Endothelial cell of umbilical vein (primary cell): ENCODE measurements at regions not wholly inside any gene's neighbourhood (a gene's known extent, or its start where the extent isn't known, plus 50 kb on each side); places are given as distances from the start of the nearest gene placed in this dataset.

Experiments
- BruUV-seq: library from RNA; stranded (reverse); fragments of 400-500 nt; replicated peaks from 2 replicates; lab custom pipeline; 2021; lab: Mats Ljungman, UMichigan
- CTCF ChIA-PET: fragments of 300-600, 350-600 bp; sonication (Branson Sonifier 250); formaldehyde crosslinking; loops from one replicate; lab custom pipeline; 2021; ENCODE audit warnings: antibody characterized with exemption, inconsistent platforms; lab: Charles Lee
- POLR2A ChIA-PET: fragments of 300-600, 350-600 bp; sonication (Branson Sonifier 250); formaldehyde crosslinking; loops from one replicate; lab custom pipeline; 2021; ENCODE audit warnings: antibody characterized with exemption, inconsistent platforms; lab: Charles Lee
- DNase-seq: peaks from one replicate; pipeline ENCODE4 v3.0.0-alpha.2; 2011; ENCODE audit warnings: low read depth, low spot score
- FAIRE-seq: peaks from 2 replicates; lab custom pipeline; 2011; peaks lifted over from hg19 to GRCh38; lab: Jason Lieb, UNC
- H2AFZ ChIP-seq: 2 replicates; pipeline ENCODE4 v1.6.0; 2012; ENCODE audit warnings: low read depth, low read length, control low read depth, inconsistent platforms
- H3K27ac ChIP-seq: 2 replicates; pipeline ENCODE4 v1.5.1; 2011; ENCODE audit warnings: low read depth, mild to moderate bottlenecking, control low read depth, low read length, moderate library complexity; ENCODE audit not compliant: insufficient read depth
- H3K27me3 ChIP-seq, 2 experiments: 2 replicates each; pipeline versions ENCODE4 v1.6.0 to v1.6.1; 2011; ENCODE audit warnings: low read length in 2 of 2, mixed read lengths in 1 of 2; ENCODE audit not compliant: control insufficient read depth in 2 of 2, insufficient read depth in 2 of 2
- H3K36me3 ChIP-seq, 2 experiments: 2 replicates in 1 of 2; 3 replicates in 1 of 2; pipeline ENCODE4 v1.5.1; 2011; ENCODE audit warnings: low read length in 2 of 2, mild to moderate bottlenecking in 1 of 2, moderate library complexity in 1 of 2; ENCODE audit not compliant: control insufficient read depth in 2 of 2, insufficient read depth in 2 of 2; ENCODE audit errors: extremely low read depth in 1 of 2
- H3K4me1 ChIP-seq: 3 replicates; pipeline ENCODE4 v1.5.1; 2011; ENCODE audit warnings: mild to moderate bottlenecking, low read length; ENCODE audit not compliant: control insufficient read depth, insufficient read depth; ENCODE audit errors: extremely low read depth
- H3K4me2 ChIP-seq: 2 replicates; pipeline ENCODE4 v1.6.1; 2011; ENCODE audit warnings: low read length, control low read depth, mixed read lengths; ENCODE audit not compliant: insufficient read depth
- H3K4me3 ChIP-seq, 3 experiments: fragments of 200-600 bp in 1 of 3; sonication (generic), shearing (Covaris generic) in 1 of 3; replicated peaks in 1 of 3; 2 replicates each; pipeline ENCODE4 v1.5.1; 2011 to 2016; ENCODE audit warnings: control low read depth in 3 of 3, low read length in 3 of 3, mild to moderate bottlenecking in 2 of 3, inconsistent platforms in 1 of 3, low read depth in 1 of 3, moderate library complexity in 1 of 3; ENCODE audit not compliant: insufficient read depth in 1 of 3
- H3K79me2 ChIP-seq: 2 replicates; pipeline ENCODE4 v1.6.0; 2012; ENCODE audit warnings: low read length, inconsistent platforms; ENCODE audit not compliant: control insufficient read depth, insufficient read depth
- H3K9ac ChIP-seq: replicated peaks from 2 replicates; pipeline ENCODE3; 2011; ENCODE audit warnings: low read length, control low read depth; ENCODE audit not compliant: insufficient read depth; ENCODE audit errors: extremely low read depth
- H3K9me1 ChIP-seq: replicated peaks from 3 replicates; pipeline ENCODE4 v1.6.0; 2011; ENCODE audit warnings: mild to moderate bottlenecking, low read length; ENCODE audit not compliant: control insufficient read depth, insufficient read depth; ENCODE audit errors: extremely low read depth
- H3K9me3 ChIP-seq: replicated peaks from 2 replicates; pipeline ENCODE4 v1.5.1; 2012; ENCODE audit warnings: low read length, inconsistent platforms; ENCODE audit not compliant: control insufficient read depth, insufficient read depth
- H4K20me1 ChIP-seq: replicated peaks from 2 replicates; pipeline ENCODE3; 2011; ENCODE audit warnings: mild to moderate bottlenecking, low read length; ENCODE audit not compliant: control insufficient read depth, insufficient read depth; ENCODE audit errors: extremely low read depth
- CTCF ChIP-seq, 2 donors: IDR thresholded peaks; 1 replicate in 1 of 2; 2 replicates in 1 of 2; pipeline ENCODE4 v1.5.1; 2011; ENCODE audit warnings: low read length in 2 of 2, mild to moderate bottlenecking in 2 of 2, moderate library complexity in 2 of 2, control low read depth in 1 of 2, inconsistent platforms in 1 of 2, low read depth in 1 of 2; ENCODE audit not compliant: insufficient read depth in 1 of 2; ENCODE audit errors: extremely low read depth in 1 of 2
- EZH2 ChIP-seq: IDR thresholded peaks from 2 replicates; pipeline ENCODE4 v1.6.1; 2012; ENCODE audit warnings: borderline replicate concordance, low read depth, mild to moderate bottlenecking, moderate library complexity, low read length, inconsistent platforms; ENCODE audit not compliant: severe bottlenecking
- FOS ChIP-seq: IDR thresholded peaks from 2 replicates; pipeline ENCODE4 v1.6.1; 2011; ENCODE audit warnings: mild to moderate bottlenecking, low read length, moderate library complexity, borderline replicate concordance; ENCODE audit not compliant: insufficient read depth
- GATA2 ChIP-seq: IDR thresholded peaks from 2 replicates; pipeline ENCODE4 v1.7.0; 2011; ENCODE audit warnings: low read depth, mild to moderate bottlenecking, moderate library complexity, mixed read lengths, low read length; ENCODE audit not compliant: insufficient read length, insufficient read depth
- JUN ChIP-seq: IDR thresholded peaks from 2 replicates; pipeline ENCODE4 v1.6.1; 2011; ENCODE audit warnings: borderline replicate concordance, low read depth; ENCODE audit not compliant: insufficient read length, insufficient read depth
- MYC ChIP-seq: IDR thresholded peaks from one replicate; pipeline ENCODE4 v1.6.1; 2011; ENCODE audit warnings: mild to moderate bottlenecking, low read depth, low read length
- POLR2A ChIP-seq: IDR thresholded peaks from 2 replicates; pipeline ENCODE4 v1.6.1; 2012; ENCODE audit warnings: low read depth, mild to moderate bottlenecking, control low read depth, low read length
- dilution Hi-C: fragments of 300-500 bp; cut with MboI; formaldehyde crosslinking; loops from one replicate; pipeline ENCODE4 v1.15.0; 2019; ENCODE audit warnings: low sequenced_read_pairs; ENCODE audit not compliant: extremely low pct_ligation_motif_present
- intact Hi-C: fragments of 100-400 bp; cut with micrococcal nuclease; formaldehyde crosslinking; loops from one replicate; pipeline ENCODE4 v1.10.0; 2022
- TF ChIP-seq, protein P1 (sequence below): IDR thresholded peaks from 2 replicates; pipeline ENCODE4 v1.6.1; 2011; ENCODE audit not compliant: insufficient read depth, insufficient read length

GRCh38 chr2:220745682-220746081, 826.4 kb downstream of the EPHA4 start:
- H3K79me2 ChIP-seq: no peaks in the 10 kb centered on the region
- no peaks in the 10 kb centered on the region for H3K9me1 ChIP-seq
- DNase-seq (no peak), FAIRE-seq (no peak)
- H3K4me2 ChIP-seq: no peak overlapping the region
- dilution Hi-C loops (no loop called here), intact Hi-C loops (no loop called here)
- no peaks in the 10 kb centered on the region for H3K27me3 ChIP-seq
- H3K27ac ChIP-seq: no peak overlapping the region
- POLR2A ChIA-PET: no interaction called here
- H4K20me1 ChIP-seq: no peaks in the 10 kb centered on the region
- H3K4me3 ChIP-seq: no peak overlapping the region
- TF ChIP-seq, protein P1, sequence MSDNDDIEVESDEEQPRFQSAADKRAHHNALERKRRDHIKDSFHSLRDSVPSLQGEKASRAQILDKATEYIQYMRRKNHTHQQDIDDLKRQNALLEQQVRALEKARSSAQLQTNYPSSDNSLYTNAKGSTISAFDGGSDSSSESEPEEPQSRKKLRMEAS: no peak
- no peak for TF ChIP-seq MYC
- no peak for TF ChIP-seq CTCF (IDR thresholded peaks at IDR 0.05; ENCODE audit: extremely low read depth in 1 of 2, insufficient read depth in 1 of 2, low read depth in 1 of 2, low read length in 2 of 2)
- no peak for TF ChIP-seq JUN
- H3K9ac ChIP-seq: no peak overlapping the region
- H2AFZ ChIP-seq: no peak overlapping the region
- no peaks in the 10 kb centered on the region for H3K9me3 ChIP-seq
- CTCF ChIA-PET: no interaction called here
- no peaks in the 10 kb centered on the region for H3K4me1 ChIP-seq
- no peaks in the 10 kb centered on the region for H3K36me3 ChIP-seq
- BruUV-seq: no TSS peak

DNA sequence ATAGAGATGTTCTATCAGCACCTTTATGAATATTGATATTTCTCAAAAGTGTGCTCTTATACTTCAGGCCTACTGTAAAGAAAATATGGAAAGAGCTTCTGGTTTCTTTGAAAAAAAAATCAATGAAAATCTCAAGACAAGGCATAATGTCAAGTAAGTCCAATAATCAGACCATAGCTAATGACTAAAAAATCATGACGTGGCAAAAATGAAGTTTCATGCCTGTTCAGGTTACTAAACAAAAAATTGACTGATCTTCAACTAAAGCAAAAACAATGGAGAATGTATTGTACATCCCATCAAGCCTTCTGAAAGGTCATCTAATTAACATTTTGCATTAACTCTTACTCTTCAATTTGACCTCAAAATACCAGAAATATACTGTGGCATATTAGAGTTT, 824.4 kb downstream of the EPHA4 start:
- ChIA-PET POLR2A (no interaction called here), CTCF (interaction anchor here (1.0 kb wide), 1 partner anchor 825 kb away, joined by 3 read pairs; no protein-coding TSS in a partner anchor)
- no peak for DNase-seq
- Histone ChIP-seq H3K9me3 (no peaks in the 10 kb centered on the region), H4K20me1 (no peaks in the 10 kb centered on the region), H3K36me3 (no peaks in the 10 kb centered on the region), H3K9me1 (no peaks in the 10 kb centered on the region), H3K27ac (no peak overlapping the region), H3K27me3 (no peaks in the 10 kb centered on the region), H3K4me3 (no peak overlapping the region), H3K4me2 (no peak overlapping the region), H3K9ac (no peak overlapping the region), H3K4me1 (no peaks in the 10 kb centered on the region), H2AFZ (no peak overlapping the region), H3K79me2 (no peaks in the 10 kb centered on the region)
- intact Hi-C loops (no loop called here), dilution Hi-C loops (no loop called here)
- BruUV-seq: no TSS peak
- no peak for FAIRE-seq
- TF ChIP-seq FOS (no peak), GATA2 (no peak), EZH2 (no peak), CTCF (IDR thresholded peaks at IDR 0.05; ENCODE audit: extremely low read depth in 1 of 2, insufficient read depth in 1 of 2, low read depth in 1 of 2, low read length in 2 of 2) (no peak), MYC (no peak), POLR2A (no peak), JUN (no peak)
- TF ChIP-seq, protein P1: no peak
